ENCODE measurements at regions not wholly inside any gene's neighbourhood (a gene's known extent, or its start where the extent isn't known, plus 50 kb on each side); places are given as distances from the start of the nearest gene placed in this dataset.

DNA sequence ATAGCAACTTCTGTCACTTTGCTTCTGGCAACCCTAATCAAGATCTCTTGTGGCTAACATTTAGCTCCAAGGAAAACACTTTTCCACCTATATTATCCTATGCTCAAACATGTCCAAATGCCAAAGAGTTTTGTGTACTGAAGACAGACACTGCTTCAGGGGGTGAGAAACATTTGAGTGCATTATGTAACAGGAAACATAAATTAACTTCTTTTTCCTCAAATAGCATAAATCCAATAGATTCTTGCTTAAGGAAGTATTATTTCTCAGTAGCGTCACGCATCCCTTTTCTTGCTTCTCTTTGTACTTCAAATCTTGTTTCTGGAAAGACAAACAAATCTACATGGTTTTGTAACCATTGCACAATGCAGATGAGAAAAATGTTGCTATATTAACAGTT, 839.1 kb downstream of the GLUD2 start:
- DNase-seq, result no peak
- in situ Hi-C loops (cut with MboI; ENCODE audit: low pct_unique_long_range_greater_than_20kb, low sequenced_read_pairs), result no loop called here

GRCh38 chrX:121894756-121895155, 847.3 kb downstream of the GLUD2 start:
- no peak for DNase-seq
- in situ Hi-C loops (cut with MboI; ENCODE audit: low pct_unique_long_range_greater_than_20kb, low sequenced_read_pairs), result no loop called here

GRCh38 chrX:121902463-121902862, 855.1 kb downstream of the GLUD2 start:
- in situ Hi-C loops (cut with MboI; ENCODE audit: low pct_unique_long_range_greater_than_20kb, low sequenced_read_pairs), result no loop called here

GRCh38 chrX:121903961-121904360, 856.6 kb downstream of the GLUD2 start:
- in situ Hi-C loops (cut with MboI; ENCODE audit: low pct_unique_long_range_greater_than_20kb, low sequenced_read_pairs), result no loop called here
- DNase-seq, result no peak

More at GRCh38 chrX:121902463-121902862, 855.1 kb downstream of the GLUD2 start:
- no peak for DNase-seq

DNA sequence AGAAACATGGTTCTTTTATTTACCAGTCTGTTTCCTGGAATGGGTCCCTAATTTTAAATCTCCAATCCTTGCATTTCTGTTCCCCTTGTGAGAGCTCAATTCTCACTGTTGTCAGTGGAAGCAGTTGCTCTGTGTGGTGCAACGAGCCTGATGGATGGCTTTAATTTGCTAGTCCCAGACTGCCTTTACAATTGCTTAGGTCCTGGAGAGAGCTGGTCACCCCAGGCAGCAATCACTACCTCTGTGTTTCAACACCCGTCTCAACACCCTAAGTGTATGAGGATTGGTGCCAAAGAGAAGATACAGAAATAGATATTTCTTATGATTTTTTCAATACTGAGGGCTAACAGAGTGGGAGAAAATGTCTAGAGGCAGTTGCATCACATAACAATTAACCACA, 873.8 kb downstream of the GLUD2 start:
- in situ Hi-C loops (cut with MboI; ENCODE audit: low pct_unique_long_range_greater_than_20kb, low sequenced_read_pairs), result no loop called here
- no peak for DNase-seq

DNA sequence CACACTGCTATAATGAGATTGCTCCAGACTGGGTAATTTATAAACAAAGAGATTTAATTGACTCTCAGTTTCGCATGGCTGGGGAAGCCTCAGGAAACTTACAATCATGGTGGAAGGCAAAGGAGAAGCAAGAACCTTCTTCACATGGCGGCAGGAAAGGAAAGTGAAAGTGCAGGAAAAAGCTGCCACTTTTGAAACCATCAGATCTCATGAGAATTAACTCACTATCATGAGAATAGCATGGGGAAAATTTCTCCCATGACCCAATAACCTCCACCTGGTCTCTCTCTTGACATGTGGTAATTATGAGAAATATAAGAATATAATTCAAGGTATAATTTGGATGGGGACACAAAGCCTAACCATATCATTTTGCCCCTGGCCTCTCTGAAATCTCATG, 884.2 kb downstream of the GLUD2 start:
- no peak for DNase-seq
- in situ Hi-C loops (cut with MboI; ENCODE audit: low pct_unique_long_range_greater_than_20kb, low sequenced_read_pairs), result no loop called here

GRCh38 chrX:121932688-121933087, 885.3 kb downstream of the GLUD2 start:
- no peak for DNase-seq
- in situ Hi-C loops (cut with MboI; ENCODE audit: low pct_unique_long_range_greater_than_20kb, low sequenced_read_pairs), result no loop called here

- in situ Hi-C loops (cut with MboI; ENCODE audit: low pct_unique_long_range_greater_than_20kb, low sequenced_read_pairs), result no loop called here
- no peak for DNase-seq
These were observed 901.8 kb downstream of the GLUD2 start for GRCh38 chrX:121949041-121949760.

- DNase-seq, result no peak
- in situ Hi-C loops (cut with MboI; ENCODE audit: low pct_unique_long_range_greater_than_20kb, low sequenced_read_pairs), result no loop called here
These were observed 911.5 kb downstream of the GLUD2 start for GRCh38 chrX:121958886-121959285.

DNA sequence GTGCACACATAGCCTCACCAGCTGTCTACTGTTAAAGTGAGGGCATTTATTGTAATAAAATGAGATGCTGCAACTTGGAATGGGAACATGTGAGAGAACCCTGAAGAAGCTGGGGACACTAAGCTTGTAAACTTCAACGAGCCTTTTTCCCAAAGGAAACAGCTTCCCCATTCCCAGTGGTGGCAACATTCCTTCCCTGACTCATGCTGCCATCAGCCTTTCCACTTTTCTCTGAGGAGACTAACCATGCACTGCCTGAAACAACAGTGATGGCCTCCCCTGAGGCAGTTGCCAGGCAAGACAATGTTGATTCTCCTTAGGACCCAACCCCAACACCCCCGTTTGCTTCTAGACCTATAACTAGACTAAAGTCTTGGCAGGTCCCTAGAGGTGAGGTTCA, 928.3 kb downstream of the GLUD2 start:
- in situ Hi-C loops (cut with MboI; ENCODE audit: low pct_unique_long_range_greater_than_20kb, low sequenced_read_pairs), result no loop called here

GRCh38 chrX:121987163-121987562, 939.8 kb downstream of the GLUD2 start:
- DNase-seq, result no peak

More for the DNA sequence above, 928.3 kb downstream of the GLUD2 start:
- no peak for DNase-seq

GRCh38 chrX:121987835-121988234, 940.4 kb downstream of the GLUD2 start:
- in situ Hi-C loops (cut with MboI; ENCODE audit: low pct_unique_long_range_greater_than_20kb, low sequenced_read_pairs), result no loop called here

More at GRCh38 chrX:121987163-121987562, 939.8 kb downstream of the GLUD2 start:
- in situ Hi-C loops (cut with MboI; ENCODE audit: low pct_unique_long_range_greater_than_20kb, low sequenced_read_pairs), result no loop called here

GRCh38 chrX:122004127-122004526, 956.7 kb downstream of the GLUD2 start:
- in situ Hi-C loops (cut with MboI; ENCODE audit: low pct_unique_long_range_greater_than_20kb, low sequenced_read_pairs), result no loop called here
- DNase-seq, result no peak

More at GRCh38 chrX:121987835-121988234, 940.4 kb downstream of the GLUD2 start:
- DNase-seq, result no peak

DNA sequence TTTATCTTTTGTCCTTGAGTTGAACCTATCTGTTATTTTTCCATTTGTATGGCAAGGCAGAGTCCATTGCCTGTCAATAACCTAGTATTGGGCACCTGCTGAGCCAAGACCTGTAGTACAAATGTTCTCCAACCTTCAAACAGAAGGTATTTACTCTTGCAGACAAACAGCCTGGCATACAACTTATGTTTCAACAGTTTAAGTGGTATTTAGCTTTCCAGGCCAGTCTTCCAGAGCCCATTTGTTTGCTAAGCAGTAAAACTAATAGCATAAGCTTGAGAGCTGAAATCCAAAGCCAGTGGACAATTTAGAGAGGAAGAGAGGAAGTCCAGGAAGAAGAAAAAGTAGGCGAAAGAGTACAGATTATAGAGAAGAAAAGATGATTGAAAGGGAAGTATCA, 979.3 kb downstream of the GLUD2 start:
- DNase-seq, result no peak
- in situ Hi-C loops (cut with MboI; ENCODE audit: low pct_unique_long_range_greater_than_20kb, low sequenced_read_pairs), result no loop called here

- no peak for DNase-seq
- in situ Hi-C loops (cut with MboI; ENCODE audit: low pct_unique_long_range_greater_than_20kb, low sequenced_read_pairs), result no loop called here
These were observed 998.8 kb downstream of the GLUD2 start for GRCh38 chrX:122046226-122046625.

GRCh38 chrX:122046815-122047214, 999.4 kb downstream of the GLUD2 start:
- DNase-seq, result no peak
- in situ Hi-C loops (cut with MboI; ENCODE audit: low pct_unique_long_range_greater_than_20kb, low sequenced_read_pairs), result no loop called here

GRCh38 chrX:122047261-122047660, 999.9 kb downstream of the GLUD2 start:
- no peak for DNase-seq
- in situ Hi-C loops (cut with MboI; ENCODE audit: low pct_unique_long_range_greater_than_20kb, low sequenced_read_pairs), result no loop called here

DNA sequence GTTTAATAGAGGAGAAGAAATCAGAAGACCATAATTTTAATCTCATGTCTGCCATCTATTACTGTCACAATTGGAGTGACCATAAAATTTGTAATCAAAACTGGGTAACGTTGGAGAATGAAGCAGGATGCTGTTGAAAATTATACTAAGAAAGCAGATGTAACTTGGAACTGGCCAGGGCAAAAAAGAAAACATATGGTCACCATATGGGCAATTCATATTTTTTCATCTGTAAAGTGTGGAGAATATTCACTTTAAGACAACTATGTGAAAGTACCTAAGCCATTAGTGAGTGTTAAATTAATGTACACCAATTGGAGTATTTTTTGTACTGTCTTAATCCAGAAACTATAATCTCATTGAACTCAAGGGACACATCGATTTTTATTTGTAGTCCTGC, 1008.0 kb downstream of the GLUD2 start:
- DNase-seq, result no peak
- in situ Hi-C loops (cut with MboI; ENCODE audit: low pct_unique_long_range_greater_than_20kb, low sequenced_read_pairs), result no loop called here

DNA sequence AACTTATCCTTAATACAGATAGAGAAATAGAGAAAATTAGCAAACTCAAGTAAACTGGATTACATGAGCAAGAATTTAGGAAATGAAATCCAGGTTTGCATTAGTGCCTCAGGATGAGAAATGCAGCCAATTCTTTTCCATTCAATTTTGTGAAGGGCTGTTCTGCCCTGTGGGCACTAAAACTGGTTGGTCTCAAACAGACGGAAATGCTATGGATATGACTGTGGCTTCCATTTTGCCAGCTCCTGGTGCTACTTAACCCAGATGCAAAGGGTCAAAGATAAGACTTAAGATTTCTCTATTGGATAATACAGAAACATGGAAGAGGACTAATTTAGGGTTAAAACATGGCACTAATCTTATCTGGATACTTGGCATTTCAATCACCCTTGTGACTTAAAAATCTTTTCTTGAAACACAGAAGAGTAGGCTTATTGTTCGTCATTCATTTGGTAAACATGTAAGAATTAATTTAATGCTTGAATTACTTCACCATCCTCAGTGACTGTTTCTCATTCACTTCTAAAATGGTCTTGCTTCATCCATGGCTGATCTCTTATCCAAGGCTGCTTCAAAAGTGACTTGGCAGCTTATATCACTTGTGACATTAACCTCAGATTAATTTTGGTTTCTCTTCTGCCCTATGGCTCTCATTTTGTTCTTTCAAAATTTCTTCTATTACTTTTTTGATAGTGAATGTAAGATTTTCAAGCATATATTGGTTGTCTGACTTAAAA, 1008.7 kb downstream of the GLUD2 start:
- no peak for DNase-seq
- in situ Hi-C loops (cut with MboI; ENCODE audit: low pct_unique_long_range_greater_than_20kb, low sequenced_read_pairs), result no loop called here

- in situ Hi-C loops (cut with MboI; ENCODE audit: low pct_unique_long_range_greater_than_20kb, low sequenced_read_pairs), result no loop called here
- DNase-seq, result no peak
These were observed 1028.8 kb downstream of the GLUD2 start for GRCh38 chrX:122076241-122076640.

DNA sequence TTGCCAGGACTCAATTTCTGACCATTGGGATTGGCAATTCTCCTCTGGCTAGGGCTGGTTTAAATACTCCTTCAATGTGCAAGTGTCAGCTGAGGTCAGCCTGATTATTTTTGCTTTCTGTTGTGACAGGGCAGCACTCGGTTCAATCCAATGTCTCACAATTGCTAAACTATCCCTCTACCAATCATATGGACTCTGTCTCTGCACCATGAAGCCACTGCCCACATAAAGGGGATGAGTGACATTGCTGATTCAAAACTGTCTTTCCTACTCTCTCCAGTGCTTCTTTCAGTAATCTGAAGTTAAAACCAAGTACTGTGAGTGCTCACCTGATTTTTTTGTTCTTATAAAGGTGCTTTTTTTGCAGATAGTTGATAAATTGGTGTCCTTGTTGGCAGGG, 1030.7 kb downstream of the GLUD2 start:
- in situ Hi-C loops (cut with MboI; ENCODE audit: low pct_unique_long_range_greater_than_20kb, low sequenced_read_pairs), result no loop called here
- DNase-seq, result no peak

All from KBM-7 (cell line).